NCI-H226 (cell line): ENCODE measurements at regions not wholly inside any gene's neighbourhood (a gene's known extent, or its start where the extent isn't known, plus 50 kb on each side); places are given as distances from the start of the nearest gene placed in this dataset.
"Not testable (repeated sequence)": the region's sequence is repeated elsewhere in the genome, so short reads cannot be mapped to it uniquely, and the experiment has no call there.

Source experiments
- DNase-seq: peaks from one replicate; pipeline ENCODE4 v3.0.0-alpha.2; 2015

DNA sequence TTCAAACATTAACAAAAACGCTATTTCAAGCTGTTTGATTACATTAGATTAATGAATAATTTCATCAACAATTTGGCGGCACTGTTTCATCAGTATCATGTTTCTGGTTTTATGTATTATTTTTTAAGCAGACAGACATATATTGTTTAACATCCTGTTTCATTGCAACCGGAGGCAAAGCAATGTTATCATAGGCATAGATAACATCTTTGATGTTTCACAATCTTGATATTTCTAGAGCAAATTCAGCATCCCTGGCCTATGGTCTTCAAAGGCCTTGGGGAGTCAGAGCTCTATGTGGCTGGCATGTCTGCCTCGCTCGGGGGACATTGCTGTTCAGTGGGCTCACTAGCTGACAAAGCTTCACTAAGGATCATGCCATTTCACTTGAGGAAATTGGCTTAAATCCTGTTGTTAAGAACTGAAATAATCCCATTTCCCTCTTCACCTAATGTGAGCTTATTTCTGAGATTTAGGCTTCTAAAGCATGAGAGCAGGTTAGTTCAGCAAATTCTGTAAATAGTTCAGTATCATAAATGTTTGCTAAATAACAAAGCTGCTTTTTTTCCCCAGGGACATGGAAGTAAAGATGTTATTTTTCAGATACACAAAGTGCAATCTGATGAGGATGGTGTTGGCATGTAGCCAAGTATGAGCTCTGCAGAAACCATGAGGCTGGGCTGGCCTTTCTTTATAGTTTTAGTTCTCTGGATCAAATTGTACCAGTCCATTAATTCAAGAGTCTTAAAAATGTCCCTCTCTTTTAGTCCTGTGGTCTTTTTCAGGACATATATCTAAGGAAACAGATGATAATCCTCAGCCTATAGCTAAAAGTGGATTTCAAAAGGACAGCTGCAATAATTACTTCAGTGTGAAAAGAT, 941.4 kb downstream of the PLOD2 start:
- no peak for DNase-seq

DNA sequence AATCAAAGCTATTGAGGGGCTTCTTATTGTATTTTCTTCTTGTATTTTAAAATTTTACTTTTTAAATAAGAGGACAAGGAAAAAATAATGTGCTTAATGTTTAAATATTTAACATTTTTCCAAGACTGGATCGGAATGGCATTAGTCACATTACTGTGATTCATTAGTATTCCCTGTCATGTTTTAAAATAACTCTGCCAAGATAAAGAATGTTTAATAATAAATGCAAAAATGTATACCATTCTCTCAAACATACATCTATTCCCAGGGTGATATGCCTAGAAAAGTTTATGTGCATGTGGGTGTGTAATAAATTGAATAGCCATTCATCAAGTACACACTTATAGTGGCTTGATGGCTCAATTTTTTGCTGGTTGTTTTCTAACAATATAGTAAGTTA, 936.1 kb downstream of the PLOD2 start:
- no peak for DNase-seq

DNA sequence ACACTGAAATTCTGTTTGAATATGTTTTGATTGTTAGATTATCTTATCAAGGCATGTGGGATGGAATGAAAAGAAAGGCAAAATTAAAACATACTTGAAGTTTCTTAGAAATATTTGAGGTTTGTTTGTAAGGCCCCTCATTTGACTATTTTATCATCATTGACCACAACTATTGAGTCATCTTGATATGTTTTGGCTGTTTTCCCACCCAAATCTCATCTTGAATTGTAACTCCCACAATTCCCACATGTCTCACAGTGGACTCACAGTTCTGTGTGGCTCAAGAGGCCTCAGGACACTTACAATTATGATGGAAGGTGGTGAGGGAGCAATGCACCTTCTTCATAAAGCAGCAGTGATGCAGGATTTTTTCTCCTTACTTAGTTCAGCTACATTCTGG, 917.1 kb downstream of the PLOD2 start:
- peak; percentile 96 for DNase-seq

DNA sequence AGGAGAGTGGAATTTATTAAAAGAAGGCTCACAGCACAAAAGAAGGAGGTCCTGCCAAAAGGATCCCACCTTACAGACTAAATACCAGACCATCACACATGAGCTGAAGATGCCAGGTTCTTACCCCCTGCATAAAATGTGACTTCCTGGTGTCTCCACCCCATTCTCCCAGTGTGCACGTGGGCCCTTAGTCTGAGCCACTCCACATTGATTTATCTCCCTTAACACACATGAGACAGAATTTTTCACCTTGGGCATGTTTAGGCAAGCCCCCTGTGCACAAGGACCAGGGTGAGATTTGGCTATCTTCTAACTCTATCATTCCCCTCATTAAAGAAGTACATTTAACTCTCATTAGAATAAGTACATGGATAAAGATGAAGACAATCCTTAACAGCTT, 916.7 kb downstream of the PLOD2 start:
- no peak for DNase-seq

DNA sequence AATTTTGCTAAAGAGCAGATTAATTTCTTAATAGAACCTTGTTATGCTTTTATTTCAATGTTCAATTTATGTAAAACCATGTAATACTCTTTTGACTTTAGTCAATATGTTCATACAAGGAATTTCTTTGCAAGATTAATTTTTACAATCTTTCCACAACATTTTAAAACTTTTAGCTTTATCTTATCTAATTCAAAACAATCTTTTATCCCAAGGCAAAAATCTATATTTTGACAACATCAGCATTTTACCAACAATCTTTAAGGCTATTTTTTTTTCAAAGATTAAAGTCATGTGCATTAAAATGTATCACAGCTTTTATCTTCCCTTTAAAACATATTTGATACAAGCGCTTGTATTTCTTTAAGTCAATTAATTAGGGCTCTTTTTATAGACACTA, 914.7 kb downstream of the PLOD2 start:
- no peak for DNase-seq

DNA sequence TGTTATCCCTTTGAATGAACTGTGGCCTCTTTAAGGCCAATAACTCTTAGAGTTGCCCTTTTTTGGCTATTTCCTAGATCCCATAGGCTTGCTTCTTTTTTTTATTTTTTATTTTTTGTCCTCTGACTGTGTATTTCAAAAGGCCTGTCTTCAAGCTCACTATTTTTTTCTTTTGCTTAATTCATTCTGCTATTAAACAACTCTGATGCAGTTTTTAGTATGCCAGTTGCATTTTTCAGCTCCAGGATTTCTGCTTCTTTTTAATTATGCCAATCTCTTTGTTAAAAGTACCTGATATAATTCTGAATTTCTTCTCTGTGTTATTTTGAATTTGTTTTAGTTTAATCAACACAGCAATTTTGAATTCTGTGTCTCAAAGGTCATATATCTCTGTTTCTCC, 912.1 kb downstream of the PLOD2 start:
- DNase-seq = no peak

DNA sequence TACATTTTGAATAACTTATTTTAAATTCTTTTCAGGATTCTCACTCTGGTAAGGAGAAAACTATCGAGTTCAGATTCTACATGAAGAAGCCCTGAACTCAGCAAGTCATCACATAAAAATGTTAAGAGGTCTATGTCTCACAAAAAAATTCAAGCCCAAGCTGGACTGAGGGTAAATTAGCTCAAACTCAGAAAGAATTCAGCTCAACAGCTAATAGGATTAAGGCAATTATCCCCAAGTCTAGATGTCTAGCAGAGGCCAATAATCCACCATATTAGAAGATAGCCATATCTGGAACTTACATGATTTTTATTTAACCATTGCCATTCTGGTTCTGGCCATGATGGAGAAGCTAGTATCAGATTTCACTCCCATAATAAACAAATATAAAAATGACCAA, 909.7 kb downstream of the PLOD2 start:
- DNase-seq = no peak

DNA sequence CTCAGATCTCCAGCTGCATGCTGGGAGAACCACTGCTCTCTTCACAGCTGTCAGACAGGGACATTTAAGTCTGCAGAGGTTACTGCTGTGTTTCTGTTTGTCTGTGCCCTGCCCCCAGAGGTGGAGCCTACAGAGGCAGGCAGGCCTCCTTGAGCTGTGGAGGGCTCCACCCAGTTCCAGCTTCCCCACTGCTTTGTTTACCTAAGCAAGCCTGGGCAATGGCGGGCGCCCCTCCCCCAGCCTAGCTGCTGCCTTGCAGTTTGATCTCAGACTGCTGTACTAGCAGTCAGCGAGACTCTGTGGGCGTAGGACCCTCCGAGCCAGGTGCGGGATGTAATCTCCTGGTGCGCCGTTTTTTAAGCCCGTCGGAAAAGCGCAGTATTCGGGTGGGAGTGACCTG, 903.0 kb downstream of the PLOD2 start:
- DNase-seq = not testable (repeated sequence)

DNA sequence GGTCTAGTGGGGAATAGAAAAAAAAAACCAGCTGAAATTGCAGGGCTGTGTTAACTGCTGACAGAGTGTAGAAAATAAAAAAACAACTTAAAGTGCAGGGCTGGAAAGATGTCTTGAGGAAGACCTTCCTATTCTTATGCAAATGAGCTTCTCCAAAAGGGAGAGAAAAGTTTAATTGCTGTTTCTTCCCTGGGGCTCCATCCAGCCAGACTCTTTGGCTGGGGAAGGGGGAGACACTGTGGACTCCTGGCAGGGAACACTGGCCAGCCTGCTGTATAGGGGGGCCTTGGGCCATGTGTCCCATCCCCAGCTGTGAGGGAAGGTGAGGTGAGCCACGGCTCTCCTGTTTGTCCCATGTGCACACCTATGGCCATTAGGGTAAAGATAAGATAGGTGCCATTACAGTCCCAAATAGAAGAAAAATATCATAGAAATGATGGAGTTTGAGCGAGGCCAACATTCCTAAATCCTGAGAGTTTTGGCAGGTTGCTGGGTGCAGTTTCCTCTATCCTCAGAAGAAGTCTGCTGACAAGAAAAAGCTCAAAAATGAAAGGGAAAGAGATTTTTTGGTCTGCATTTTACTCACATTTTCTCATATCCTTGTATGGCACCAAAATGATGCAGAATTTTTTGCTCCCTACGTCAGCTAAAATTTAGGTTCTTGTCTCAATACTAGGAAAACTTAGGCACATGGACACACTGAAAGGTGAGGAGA, 901.7 kb downstream of the PLOD2 start:
- no peak for DNase-seq

DNA sequence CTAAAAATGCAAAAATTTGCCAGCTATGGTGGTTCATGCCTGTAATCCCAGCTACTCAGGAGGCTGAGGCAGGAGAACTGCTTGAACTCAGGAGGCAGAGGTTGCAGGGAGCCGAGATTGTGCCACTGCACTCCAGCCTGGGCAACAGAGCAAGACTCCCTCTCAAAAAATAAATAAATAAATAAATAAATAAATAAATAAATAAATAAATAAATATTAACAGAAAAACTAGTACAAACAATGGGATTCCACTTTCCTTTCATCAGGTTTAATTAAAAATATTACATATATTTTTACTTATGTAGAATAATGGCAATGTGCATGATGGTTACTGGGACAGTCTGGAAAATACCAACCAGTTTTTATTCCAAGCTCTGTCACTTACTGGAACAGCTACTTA, 897.5 kb downstream of the PLOD2 start:
- not testable (repeated sequence) for DNase-seq

DNA sequence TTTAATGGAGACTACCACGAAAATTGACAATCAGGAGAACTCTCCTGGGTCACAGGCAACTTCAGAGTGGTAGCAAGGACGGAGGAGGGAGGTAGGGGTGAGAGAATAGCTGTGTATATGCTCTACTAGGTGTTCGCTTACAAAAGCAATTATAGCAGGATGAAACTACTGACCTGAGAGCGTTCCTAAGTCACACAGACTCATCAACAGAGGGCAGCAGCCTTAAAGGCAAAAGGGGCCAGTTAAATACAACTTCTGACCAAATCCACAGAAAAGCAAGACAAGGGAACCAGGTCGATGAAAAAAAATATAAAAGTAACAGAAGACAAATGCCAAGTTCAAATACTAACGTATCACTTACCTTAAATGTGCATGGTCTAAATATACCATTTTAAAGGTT, 894.6 kb downstream of the PLOD2 start:
- no peak for DNase-seq

DNA sequence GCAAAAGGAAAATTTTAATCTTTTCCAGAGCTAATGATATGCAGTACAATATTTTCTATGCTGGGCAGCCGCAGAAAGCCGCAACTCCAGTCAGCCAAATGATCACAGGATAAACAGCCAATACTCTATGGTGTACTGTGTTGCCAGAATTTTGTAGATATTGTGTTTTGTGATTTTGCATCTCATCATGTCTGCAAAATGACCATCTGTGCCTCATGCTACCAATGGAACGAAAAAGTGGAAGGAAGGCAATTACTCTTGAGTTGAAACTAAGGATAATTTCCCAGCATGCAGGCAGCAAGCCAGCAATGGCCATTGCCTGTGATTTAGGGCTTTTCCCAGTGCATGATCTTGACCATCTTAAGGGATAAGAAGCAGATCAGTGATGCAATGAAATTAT, 891.9 kb downstream of the PLOD2 start:
- DNase-seq = no peak

DNA sequence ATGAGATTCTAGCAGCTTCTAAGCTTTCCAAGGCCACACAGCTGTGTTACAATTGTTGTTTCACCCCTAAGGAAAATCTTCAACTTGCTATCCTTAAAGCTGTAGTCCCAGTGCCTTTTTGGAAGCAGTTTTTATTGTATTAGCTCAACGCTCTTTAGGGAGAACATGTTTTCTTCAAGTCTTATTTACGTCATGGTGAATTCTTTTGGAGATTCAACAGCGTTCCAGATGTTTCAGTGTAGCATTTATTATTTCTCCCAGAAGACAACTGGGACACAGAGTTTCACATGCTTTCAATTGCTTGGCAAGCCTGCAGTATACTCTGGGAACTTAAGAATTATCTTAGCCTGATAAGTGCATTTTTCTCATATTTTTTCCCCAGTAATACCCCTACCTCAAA, 888.3 kb downstream of the PLOD2 start:
- DNase-seq = no peak

DNA sequence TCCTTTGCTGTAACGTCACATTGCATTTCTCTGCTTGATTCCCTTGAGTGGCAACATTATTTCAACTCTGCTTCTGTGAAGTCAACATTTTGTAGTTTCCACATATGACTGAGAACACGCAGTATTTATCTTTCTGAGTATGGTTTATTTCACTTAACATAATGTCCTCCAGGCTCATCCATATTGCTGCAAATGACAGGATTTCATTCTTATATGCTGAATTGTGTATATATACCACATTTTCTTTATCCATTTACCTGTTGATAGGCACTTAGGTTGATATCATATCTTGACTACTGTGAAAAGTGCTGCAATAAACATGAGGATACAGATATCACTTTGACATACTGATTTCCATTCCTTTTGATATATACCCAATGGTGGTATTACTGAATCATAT, 878.5 kb downstream of the PLOD2 start:
- no peak for DNase-seq

DNA sequence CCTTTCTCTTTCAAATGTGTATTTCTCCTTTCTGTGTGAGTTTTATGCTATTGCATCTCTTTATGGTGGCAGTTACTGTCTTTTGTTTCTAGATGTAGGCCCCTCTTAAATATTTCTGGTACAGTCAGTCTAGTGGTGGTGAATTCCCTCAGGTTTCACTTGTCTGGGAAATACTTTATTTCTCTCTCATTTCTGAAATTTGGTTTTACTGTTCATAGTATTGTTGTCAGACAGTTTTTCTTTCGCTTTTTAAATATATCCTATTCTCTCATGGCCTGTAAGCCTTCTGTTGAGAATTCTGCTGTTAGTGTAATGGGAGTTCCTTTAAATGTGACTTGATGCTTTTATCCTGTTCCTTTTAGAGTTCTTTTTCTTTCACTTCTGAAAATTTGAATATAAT, 874.0 kb downstream of the PLOD2 start:
- DNase-seq = no peak

DNA sequence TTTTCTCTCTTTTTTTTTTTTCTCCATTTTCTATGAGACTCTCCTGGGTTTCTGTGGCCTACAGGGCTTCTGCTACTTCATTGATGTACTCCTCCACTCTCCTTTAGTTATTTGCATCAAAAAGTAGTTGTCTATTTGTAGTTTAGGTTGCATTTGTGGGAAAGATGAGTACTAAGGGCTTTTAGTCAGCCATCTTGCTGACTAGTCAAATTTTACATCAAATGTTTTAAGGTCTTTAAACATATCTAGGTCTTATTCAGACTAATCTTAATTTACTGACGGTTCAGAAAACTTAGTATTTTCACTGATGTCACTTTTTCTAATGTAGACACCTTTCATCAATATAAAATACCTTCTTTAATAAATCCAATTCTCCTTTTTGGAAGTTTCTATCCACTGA, 871.0 kb downstream of the PLOD2 start:
- no peak for DNase-seq

DNA sequence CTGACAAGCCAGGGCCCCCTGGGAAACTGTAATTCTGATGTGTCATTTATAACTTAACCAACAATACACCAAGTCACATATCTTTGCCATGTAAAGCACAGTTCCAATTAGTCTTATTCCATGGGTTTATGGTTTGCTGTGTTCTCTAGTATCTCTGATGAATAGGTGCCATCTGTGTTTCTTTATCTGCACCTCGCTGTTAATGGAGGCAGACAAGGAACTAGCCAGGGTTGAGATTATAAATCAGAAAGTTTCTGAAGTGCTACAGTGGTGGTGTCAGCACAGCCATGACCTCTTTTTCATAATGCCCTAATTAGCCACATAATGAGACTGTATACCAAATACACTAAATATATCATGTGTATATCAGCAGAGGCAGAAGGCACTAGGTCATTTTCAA, 866.4 kb downstream of the PLOD2 start:
- DNase-seq = no peak

DNA sequence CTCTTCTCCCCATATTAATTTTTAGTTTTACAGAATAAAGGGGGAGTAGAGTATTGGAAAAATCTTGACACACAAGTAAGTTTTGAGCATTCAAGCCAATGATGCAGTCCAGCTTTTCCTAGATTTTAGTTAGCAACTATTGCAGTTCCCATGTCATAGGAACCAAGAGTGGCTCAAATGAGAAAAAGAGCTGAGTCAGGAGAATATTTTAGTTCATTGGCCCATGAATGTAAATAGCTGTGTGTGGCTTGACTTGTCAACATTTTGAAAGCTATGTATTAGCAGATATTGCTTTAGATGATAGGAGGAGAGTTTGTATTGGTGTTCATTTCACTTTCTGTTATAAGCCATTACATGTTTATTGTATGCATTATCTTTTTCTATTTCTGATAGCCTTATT, 853.7 kb downstream of the PLOD2 start:
- DNase-seq = no peak

DNA sequence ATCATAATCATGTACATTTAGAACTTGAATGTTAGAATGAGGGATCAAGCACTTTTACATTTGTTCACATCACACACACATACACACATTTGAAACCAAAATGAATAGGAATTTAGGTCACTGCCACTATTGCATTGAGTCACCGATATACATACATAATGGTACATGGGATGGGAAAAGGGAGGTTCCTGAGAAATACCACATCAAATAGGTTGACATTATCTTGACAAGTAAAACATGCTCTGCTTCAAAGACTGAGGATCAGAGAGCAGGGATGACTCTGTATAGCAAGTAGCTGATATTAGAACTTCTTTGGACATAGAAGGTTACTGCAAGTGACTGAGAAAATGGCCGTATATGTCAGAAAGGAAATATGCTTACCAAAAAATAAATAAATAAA, 847.2 kb downstream of the PLOD2 start:
- DNase-seq = no peak

DNA sequence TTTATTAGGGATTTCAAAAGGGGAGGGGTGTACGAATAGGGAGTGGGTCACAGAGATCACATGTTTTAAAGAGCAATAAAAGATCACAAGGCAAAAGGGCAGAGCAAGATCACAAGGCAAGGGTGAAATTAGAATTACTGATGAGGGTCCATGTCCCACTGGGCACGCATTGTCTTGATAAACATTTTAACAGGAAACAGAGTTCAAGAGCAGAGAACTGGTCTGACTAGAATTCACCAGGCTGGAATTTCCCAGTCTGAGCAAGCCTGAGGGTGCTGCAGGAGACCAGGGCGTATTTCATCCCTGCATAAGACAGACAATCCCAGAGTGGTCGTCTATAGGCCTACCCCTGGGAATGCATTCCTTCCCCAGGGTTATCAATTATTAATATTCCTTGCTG, 844.7 kb downstream of the PLOD2 start:
- DNase-seq = not testable (repeated sequence)

DNA sequence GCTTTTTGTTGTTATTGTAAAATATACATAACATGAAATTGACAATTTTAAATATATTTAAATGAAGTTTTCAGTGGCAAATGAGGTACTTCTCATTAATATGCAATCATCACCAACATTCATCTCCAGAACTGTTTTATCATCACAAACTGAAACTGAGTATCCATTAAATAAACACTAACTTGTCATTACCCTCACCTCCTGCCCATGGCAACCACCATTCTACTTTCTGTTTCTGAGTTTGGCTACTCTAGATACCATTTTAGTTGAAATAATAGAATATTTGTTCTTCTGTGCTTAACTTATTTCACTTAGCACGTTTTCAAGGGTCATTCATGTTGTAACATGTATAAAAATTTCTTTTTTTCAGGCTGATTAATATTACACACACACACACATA, 834.3 kb downstream of the PLOD2 start:
- DNase-seq = no peak

DNA sequence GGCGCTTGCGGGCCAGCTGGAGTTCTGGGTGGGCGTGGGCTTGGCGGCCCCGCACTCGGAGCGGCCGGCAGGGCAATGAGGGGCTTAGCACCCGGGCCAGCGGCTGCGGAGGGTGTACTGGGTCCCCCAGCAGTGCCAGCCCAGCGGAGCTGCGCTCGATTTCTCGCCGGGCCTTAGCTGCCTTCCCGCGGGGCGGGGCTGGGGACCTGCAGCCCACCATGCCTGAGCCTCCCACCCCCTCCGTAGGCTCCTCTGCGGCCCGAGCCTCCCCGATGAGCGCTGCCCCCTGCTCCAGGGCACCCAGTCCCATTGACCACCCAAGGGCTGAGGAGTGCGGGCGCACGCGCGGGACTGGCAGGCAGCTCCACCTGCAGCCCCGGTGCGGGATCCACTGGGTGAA, 827.6 kb downstream of the PLOD2 start:
- not testable (repeated sequence) for DNase-seq

DNA sequence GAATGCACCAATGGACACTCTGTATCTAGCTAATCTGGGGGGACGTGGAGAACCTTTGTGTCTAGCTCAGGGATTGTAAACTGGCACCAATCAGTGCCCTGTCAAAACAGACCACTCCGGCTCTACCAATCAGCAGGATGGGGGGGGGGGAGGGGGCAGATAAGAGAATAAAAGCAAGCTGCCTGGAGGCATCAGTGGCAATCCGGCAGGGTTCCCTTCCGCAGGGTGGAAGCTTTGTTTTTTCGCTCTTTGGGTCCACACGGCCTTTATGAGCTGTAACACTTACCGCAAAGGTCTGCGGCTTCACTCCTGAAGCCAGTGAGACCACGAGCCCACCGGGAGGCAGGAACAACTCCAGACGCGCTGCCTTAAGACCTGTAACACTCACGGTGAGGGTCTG, 827.1 kb downstream of the PLOD2 start:
- DNase-seq = no peak

DNA sequence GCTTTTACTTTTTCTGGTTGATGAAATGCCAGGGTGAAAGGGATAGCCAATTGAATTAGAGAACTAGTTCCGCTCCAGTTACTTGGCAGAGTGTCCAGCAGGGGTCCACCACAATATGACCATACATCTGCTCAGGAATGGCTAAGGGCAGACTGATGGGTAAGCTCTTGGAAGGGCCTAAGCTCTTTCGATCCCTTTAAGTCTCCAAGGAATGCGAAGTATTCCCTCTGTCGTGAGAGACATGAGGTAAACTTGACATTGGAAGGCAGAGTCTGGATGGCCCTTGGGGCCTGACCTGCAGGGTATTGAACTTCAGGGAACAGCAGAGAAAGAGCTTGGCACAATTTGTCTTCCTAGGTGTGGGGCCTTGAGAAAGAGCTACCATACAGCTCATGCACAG, 805.8 kb downstream of the PLOD2 start:
- DNase-seq = no peak

DNA sequence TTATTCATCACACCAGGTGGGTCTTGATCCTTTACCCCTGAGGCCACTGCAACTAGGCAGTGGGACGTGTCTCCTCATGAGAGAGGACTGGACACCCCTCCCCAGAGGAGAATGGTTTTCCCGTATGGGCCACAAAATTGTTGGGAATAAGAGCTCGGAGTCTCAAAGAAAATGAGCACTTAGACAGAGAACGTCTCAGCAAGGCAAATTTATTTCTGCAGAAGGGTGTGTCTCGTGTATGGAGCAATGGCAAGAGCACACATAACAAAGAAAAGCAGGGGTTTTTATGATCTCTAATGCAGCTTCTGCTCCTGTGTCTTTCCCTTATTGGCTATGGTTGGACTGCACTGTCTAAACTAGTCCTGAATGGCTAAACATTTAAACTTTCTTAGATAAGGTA, 803.5 kb downstream of the PLOD2 start:
- DNase-seq = no peak
